ENCODE measurements at regions not wholly inside any gene's neighbourhood (a gene's known extent, or its start where the extent isn't known, plus 50 kb on each side); places are given as distances from the start of the nearest gene placed in this dataset.

- H3K27ac Mint-ChIP-seq (ENCODE audit: unreplicated experiment): no peak overlapping the region
- H3K9me3 Mint-ChIP-seq (ENCODE audit: unreplicated experiment): no peaks in the 10 kb centered on the region
- intact Hi-C loops (cut with micrococcal nuclease; ENCODE audit: unreplicated experiment): no loop called here
- no TSS peak for BruUV-seq (replicated peaks)
- no peak for DNase-seq
- no peak overlapping the region for H3K4me3 ChIP-seq (ENCODE audit: low read depth, low read length)
- ChIA-PET CTCF (no interaction called here), POLR2A (no interaction called here)
- no peaks in the 10 kb centered on the region for H3K27me3 ChIP-seq (replicated peaks; ENCODE audit: control insufficient read depth, insufficient read depth, low read length)
- no peaks in the 10 kb centered on the region for H3K4me1 Mint-ChIP-seq (ENCODE audit: low read depth, unreplicated experiment)
- TF ChIP-seq CTCF (IDR thresholded peaks at IDR 0.05; ENCODE audit: insufficient read depth in 1 of 2, low read depth in 1 of 2, low read length in 1 of 2, severe bottlenecking in 1 of 2, unreplicated experiment in 1 of 2): no peak
- no peak overlapping the region for H3K4me3 Mint-ChIP-seq (ENCODE audit: unreplicated experiment)
- H3K27me3 Mint-ChIP-seq (ENCODE audit: insufficient read depth, unreplicated experiment): no peaks in the 10 kb centered on the region
- H3K36me3 ChIP-seq (ENCODE audit: control insufficient read depth, insufficient read depth, low read length): no peaks in the 10 kb centered on the region
- H3K4me1 ChIP-seq: no peaks in the 10 kb centered on the region
- H3K9me3 ChIP-seq: no peaks in the 10 kb centered on the region
- H3K36me3 Mint-ChIP-seq (ENCODE audit: insufficient read depth, unreplicated experiment): no peaks in the 10 kb centered on the region
Observed at GRCh38 chr7:34327681-34328080, 330.3 kb upstream of the NPSR1 start.

GRCh38 chr7:34330308-34330707 lies 327.7 kb upstream of the NPSR1 start:
- H3K4me3 Mint-ChIP-seq (ENCODE audit: unreplicated experiment): no peak overlapping the region
- intact Hi-C loops (cut with micrococcal nuclease; ENCODE audit: unreplicated experiment): no loop called here
- TF ChIP-seq CTCF (IDR thresholded peaks at IDR 0.05; ENCODE audit: insufficient read depth in 1 of 2, low read depth in 1 of 2, low read length in 1 of 2, severe bottlenecking in 1 of 2, unreplicated experiment in 1 of 2): no peak
- no peak overlapping the region for H3K4me3 ChIP-seq (ENCODE audit: low read depth, low read length)
- H3K4me1 Mint-ChIP-seq (ENCODE audit: low read depth, unreplicated experiment): no peaks in the 10 kb centered on the region
- H3K27me3 ChIP-seq (replicated peaks; ENCODE audit: control insufficient read depth, insufficient read depth, low read length): no peaks in the 10 kb centered on the region
- no peaks in the 10 kb centered on the region for H3K9me3 ChIP-seq
- DNase-seq: no peak
- no TSS peak for BruUV-seq (replicated peaks)
- H3K36me3 ChIP-seq (ENCODE audit: control insufficient read depth, insufficient read depth, low read length): no peaks in the 10 kb centered on the region
- no peaks in the 10 kb centered on the region for H3K4me1 ChIP-seq
- CTCF ChIA-PET: no interaction called here
- peaks cover 11% of the 10 kb centered on the region for H3K27me3 Mint-ChIP-seq (ENCODE audit: insufficient read depth, unreplicated experiment)
- POLR2A ChIA-PET: no interaction called here
- H3K36me3 Mint-ChIP-seq (ENCODE audit: insufficient read depth, unreplicated experiment): no peaks in the 10 kb centered on the region
- H3K9me3 Mint-ChIP-seq (ENCODE audit: unreplicated experiment): no peaks in the 10 kb centered on the region
- no peak overlapping the region for H3K27ac Mint-ChIP-seq (ENCODE audit: unreplicated experiment)

- no peak for DNase-seq
- Histone ChIP-seq H3K36me3 (ENCODE audit: control insufficient read depth, insufficient read depth, low read length) (no peaks in the 10 kb centered on the region), H3K4me1 (no peaks in the 10 kb centered on the region), H3K9me3 (no peaks in the 10 kb centered on the region), H3K4me3 (ENCODE audit: low read depth, low read length) (no peak overlapping the region), H3K27me3 (replicated peaks; ENCODE audit: control insufficient read depth, insufficient read depth, low read length) (no peaks in the 10 kb centered on the region)
- Mint-ChIP-seq H3K9me3 (ENCODE audit: unreplicated experiment) (no peaks in the 10 kb centered on the region), H3K4me3 (ENCODE audit: unreplicated experiment) (no peak overlapping the region), H3K4me1 (ENCODE audit: low read depth, unreplicated experiment) (no peaks in the 10 kb centered on the region), H3K27ac (ENCODE audit: unreplicated experiment) (no peak overlapping the region), H3K36me3 (ENCODE audit: insufficient read depth, unreplicated experiment) (no peaks in the 10 kb centered on the region), H3K27me3 (ENCODE audit: insufficient read depth, unreplicated experiment) (peaks cover 11% of the 10 kb centered on the region)
- intact Hi-C loops (cut with micrococcal nuclease; ENCODE audit: unreplicated experiment): no loop called here
- ChIA-PET POLR2A (no interaction called here), CTCF (no interaction called here)
- BruUV-seq (replicated peaks): no TSS peak
- TF ChIP-seq CTCF (IDR thresholded peaks at IDR 0.05; ENCODE audit: insufficient read depth in 1 of 2, low read depth in 1 of 2, low read length in 1 of 2, severe bottlenecking in 1 of 2, unreplicated experiment in 1 of 2): no peak
Observed at GRCh38 chr7:34331102-34331501, 326.9 kb upstream of the NPSR1 start.
